Keratinocyte (primary cell): ENCODE measurements at regions not wholly inside any gene's neighbourhood (a gene's known extent, or its start where the extent isn't known, plus 50 kb on each side); places are given as distances from the start of the nearest gene placed in this dataset.

ENCODE experiments used
- DNase-seq: peaks from one replicate; pipeline ENCODE4 v3.0.0-alpha.2; 2011; ENCODE audit warnings: low read depth, missing footprints, low spot score
- FAIRE-seq: peaks from 2 replicates; lab custom pipeline; 2011; peaks lifted over from hg19 to GRCh38; lab: Jason Lieb, UNC
- H2AFZ ChIP-seq: 2 replicates; pipeline ENCODE4 v1.6.0; 2012; ENCODE audit warnings: low read length, control low read depth, inconsistent platforms; ENCODE audit not compliant: control insufficient read depth
- H3K27ac ChIP-seq: 2 replicates; pipeline ENCODE4 v1.5.1; 2011; ENCODE audit warnings: low read length; ENCODE audit not compliant: control insufficient read depth, insufficient read depth
- H3K27me3 ChIP-seq: 3 replicates; pipeline ENCODE4 v1.6.0; 2011; ENCODE audit warnings: low read length; ENCODE audit not compliant: control insufficient read depth, insufficient read depth; ENCODE audit errors: extremely low read depth
- H3K36me3 ChIP-seq, 2 experiments: 2 replicates in 1 of 2; 3 replicates in 1 of 2; pipeline ENCODE4 v1.5.1; 2011; ENCODE audit warnings: low read length in 2 of 2, mild to moderate bottlenecking in 1 of 2; ENCODE audit not compliant: control insufficient read depth in 2 of 2, insufficient read depth in 2 of 2; ENCODE audit errors: extremely low read depth in 1 of 2
- H3K4me1 ChIP-seq: 3 replicates; pipeline ENCODE4 v1.5.1; 2011; ENCODE audit warnings: low read length; ENCODE audit not compliant: control insufficient read depth, insufficient read depth; ENCODE audit errors: extremely low read depth
- H3K4me2 ChIP-seq: 3 replicates; pipeline ENCODE4 v1.6.0; 2011; ENCODE audit warnings: low read depth, low read length; ENCODE audit not compliant: control insufficient read depth, insufficient read depth; ENCODE audit errors: extremely low read depth
- H3K4me3 ChIP-seq, 3 experiments: fragments of 200-600 bp in 1 of 3; sonication (generic) in 1 of 3; 2 replicates in 2 of 3; 3 replicates in 1 of 3; pipeline ENCODE4 v1.5.1; 2011 to 2016; ENCODE audit warnings: low read length in 3 of 3, mild to moderate bottlenecking in 3 of 3, control low read depth in 2 of 3, inconsistent platforms in 1 of 3, low read depth in 1 of 3, mixed read lengths in 1 of 3, mixed run types in 1 of 3, moderate library complexity in 1 of 3; ENCODE audit not compliant: control insufficient read depth in 2 of 3, insufficient read depth in 2 of 3; ENCODE audit errors: extremely low read depth in 1 of 3
- H3K79me2 ChIP-seq: 2 replicates; pipeline ENCODE4 v1.6.0; 2012; ENCODE audit warnings: low read length; ENCODE audit not compliant: control insufficient read depth, insufficient read depth
- H3K9ac ChIP-seq: 3 replicates; pipeline ENCODE4 v1.6.0; 2011; ENCODE audit warnings: low read length; ENCODE audit not compliant: control insufficient read depth, insufficient read depth; ENCODE audit errors: extremely low read depth
- H3K9me1 ChIP-seq: 3 replicates; pipeline ENCODE4 v1.6.0; 2011; ENCODE audit warnings: low read length; ENCODE audit not compliant: control insufficient read depth, insufficient read depth; ENCODE audit errors: extremely low read depth
- H3K9me3 ChIP-seq: 2 replicates; pipeline ENCODE4 v1.5.1; 2012; ENCODE audit warnings: low read depth, low read length; ENCODE audit not compliant: control insufficient read depth
- H4K20me1 ChIP-seq: 3 replicates; pipeline ENCODE4 v1.6.0; 2011; ENCODE audit warnings: low read length; ENCODE audit not compliant: control insufficient read depth, insufficient read depth; ENCODE audit errors: extremely low read depth
- CTCF ChIP-seq, 3 experiments: IDR thresholded peaks in 1 of 3; conservative IDR thresholded peaks in 1 of 3; optimal IDR thresholded peaks in 1 of 3; 2 replicates in 2 of 3; 3 replicates in 1 of 3; pipeline versions ENCODE3 to v1.5.1; 2011; ENCODE audit warnings: low read length in 3 of 3, mild to moderate bottlenecking in 3 of 3, moderate library complexity in 2 of 3, control low read depth in 1 of 3, inconsistent platforms in 1 of 3; ENCODE audit not compliant: insufficient read depth in 2 of 3; ENCODE audit errors: extremely low read depth in 1 of 3
- EZH2 ChIP-seq: IDR thresholded peaks from one replicate; pipeline ENCODE4 v1.6.1; 2012; ENCODE audit warnings: inconsistent platforms, mild to moderate bottlenecking, low read length, moderate library complexity
- dilution Hi-C: fragments of 300-500 bp; cut with MboI; formaldehyde crosslinking; loops from one replicate; pipeline ENCODE4 v1.7.0; 2020; ENCODE audit warnings: low sequenced_read_pairs; ENCODE audit not compliant: extremely low pct_ligation_motif_present

- Histone ChIP-seq H3K27me3 (no peaks in the 10 kb centered on the region), H3K4me2 (no peak overlapping the region), H3K36me3 (no peaks in the 10 kb centered on the region), H3K4me1 (peaks cover 3% of the 10 kb centered on the region), H3K27ac (no peak overlapping the region), H3K4me3 (no peak overlapping the region), H4K20me1 (no peaks in the 10 kb centered on the region), H2AFZ (no peak overlapping the region), H3K79me2 (no peaks in the 10 kb centered on the region), H3K9me1 (no peaks in the 10 kb centered on the region), H3K9me3 (peaks cover 6% of the 10 kb centered on the region), H3K9ac (no peak overlapping the region)
- dilution Hi-C loops, result no loop called here
- DNase-seq, result no peak
- no peak for FAIRE-seq
- TF ChIP-seq CTCF (optimal IDR thresholded peaks at IDR 0.05 in 1 of 3, IDR thresholded peaks at IDR 0.05 in 1 of 3, conservative IDR thresholded peaks at IDR 0.05 in 1 of 3; ENCODE audit: extremely low read depth in 1 of 3, insufficient read depth in 2 of 3, low read length in 3 of 3) (no peak), EZH2 (no peak)
Measured at GRCh38 chr3:105974381-105974780, 105.6 kb upstream of the CBLB start.

GRCh38 chr3:105976196-105976595 is 107.4 kb upstream of the CBLB start:
- no peak overlapping the region for H3K4me2 ChIP-seq

GRCh38 chr3:105979961-105980360 is 111.1 kb upstream of the CBLB start:
- Histone ChIP-seq H3K9ac (no peak overlapping the region), H3K9me1 (no peaks in the 10 kb centered on the region), H3K4me2 (no peak overlapping the region), H4K20me1 (no peaks in the 10 kb centered on the region), H3K27ac (no peak overlapping the region), H3K27me3 (no peaks in the 10 kb centered on the region), H3K4me1 (no peaks in the 10 kb centered on the region), H3K4me3 (no peak overlapping the region), H2AFZ (no peak overlapping the region), H3K36me3 (no peaks in the 10 kb centered on the region), H3K9me3 (no peaks in the 10 kb centered on the region), H3K79me2 (no peaks in the 10 kb centered on the region)
- no peak for FAIRE-seq
- TF ChIP-seq EZH2 (no peak), CTCF (optimal IDR thresholded peaks at IDR 0.05 in 1 of 3, IDR thresholded peaks at IDR 0.05 in 1 of 3, conservative IDR thresholded peaks at IDR 0.05 in 1 of 3; ENCODE audit: extremely low read depth in 1 of 3, insufficient read depth in 2 of 3, low read length in 3 of 3) (no peak)
- DNase-seq, result no peak
- dilution Hi-C loops, result no loop called here

More at GRCh38 chr3:105976196-105976595, 107.4 kb upstream of the CBLB start:
- no peak overlapping the region for H2AFZ ChIP-seq
- H3K9me3 ChIP-seq, result peaks cover 6% of the 10 kb centered on the region
- H4K20me1 ChIP-seq, result no peaks in the 10 kb centered on the region
- no peak overlapping the region for H3K9ac ChIP-seq
- H3K36me3 ChIP-seq, result no peaks in the 10 kb centered on the region
- no peaks in the 10 kb centered on the region for H3K9me1 ChIP-seq
- dilution Hi-C loops, result no loop called here
- no peak for FAIRE-seq
- TF ChIP-seq EZH2, result no peak
- DNase-seq, result no peak
- H3K4me3 ChIP-seq, result no peak overlapping the region
- no peaks in the 10 kb centered on the region for H3K27me3 ChIP-seq
- no peak overlapping the region for H3K27ac ChIP-seq
- no peaks in the 10 kb centered on the region for H3K79me2 ChIP-seq
- no peaks in the 10 kb centered on the region for H3K4me1 ChIP-seq
